GM21447 (cell line): ENCODE measurements at regions not wholly inside any gene's neighbourhood (a gene's known extent, or its start where the extent isn't known, plus 50 kb on each side); places are given as distances from the start of the nearest gene placed in this dataset.

Experiments
- ATAC-seq: cut with Tn5 transposase; IDR thresholded peaks from one replicate; pipeline ENCODE4 v1.9.1; 2021; ENCODE audit not compliant: unreplicated experiment

- ATAC-seq = no peak
Observed at GRCh38 chr14:81668626-81669274, 135.1 kb upstream of the SEL1L start.

GRCh38 chr14:81669308-81669707, 135.7 kb upstream of the SEL1L start:
- ATAC-seq = no peak

GRCh38 chr14:81673930-81674329, 140.3 kb upstream of the SEL1L start:
- ATAC-seq = no peak

GRCh38 chr14:81676395-81676794, 142.7 kb upstream of the SEL1L start:
- ATAC-seq = no peak

GRCh38 chr14:81676879-81677278, 143.2 kb upstream of the SEL1L start:
- ATAC-seq = no peak

- no peak for ATAC-seq
Observed at GRCh38 chr14:81677736-81678135, 144.1 kb upstream of the SEL1L start.

- no peak for ATAC-seq
Observed at GRCh38 chr14:81679226-81679625, 145.6 kb upstream of the SEL1L start.

- ATAC-seq = no peak
Observed at GRCh38 chr14:81681541-81681940, 147.9 kb upstream of the SEL1L start.

- ATAC-seq = no peak
Observed at GRCh38 chr14:81682134-81682533, 148.5 kb upstream of the SEL1L start.

- ATAC-seq = no peak
Observed at GRCh38 chr14:81682701-81683100, 149.0 kb upstream of the SEL1L start.

- ATAC-seq = no peak
Observed at GRCh38 chr14:81684696-81685095, 151.0 kb upstream of the SEL1L start.

GRCh38 chr14:81686512-81686911, 152.9 kb upstream of the SEL1L start:
- ATAC-seq = no peak

- no peak for ATAC-seq
Observed at GRCh38 chr14:81691931-81692330, 158.3 kb upstream of the SEL1L start.

GRCh38 chr14:81694419-81694818, 160.8 kb upstream of the SEL1L start:
- no peak for ATAC-seq

GRCh38 chr14:81709681-81710080, 176.0 kb upstream of the SEL1L start:
- ATAC-seq = no peak

GRCh38 chr14:81710232-81710845, 176.7 kb upstream of the SEL1L start:
- ATAC-seq = no peak

- no peak for ATAC-seq
Observed at GRCh38 chr14:81715731-81716130, 182.1 kb upstream of the SEL1L start.

- no peak for ATAC-seq
Observed at GRCh38 chr14:81716953-81717352, 183.3 kb upstream of the SEL1L start.

- no peak for ATAC-seq
Observed at GRCh38 chr14:81723956-81724355, 190.3 kb upstream of the SEL1L start.

GRCh38 chr14:81727218-81727617, 193.6 kb upstream of the SEL1L start:
- no peak for ATAC-seq

GRCh38 chr14:81728447-81728846, 194.8 kb upstream of the SEL1L start:
- ATAC-seq = no peak

- no peak for ATAC-seq
Observed at GRCh38 chr14:81729622-81730021, 196.0 kb upstream of the SEL1L start.

GRCh38 chr14:81737938-81738337, 204.3 kb upstream of the SEL1L start:
- no peak for ATAC-seq
